ENCODE measurements at regions not wholly inside any gene's neighbourhood (a gene's known extent, or its start where the extent isn't known, plus 50 kb on each side); places are given as distances from the start of the nearest gene placed in this dataset.

GRCh38 chr3:102057781-102058421, 208.6 kb downstream of the NFKBIZ start (continued):
- TF ChIP-seq ZBTB4 (CRISPR knock-in tag; IDR thresholded peaks at IDR 0.05) (no peak), POLR2AphosphoS2 (IDR thresholded peaks at IDR 0.05; ENCODE audit: low read depth, low read length) (no peak), DPF2 (IDR thresholded peaks at IDR 0.05) (peak; percentile 72), PAX5 (IDR thresholded peaks at IDR 0.05; ENCODE audit: borderline replicate concordance, low read depth, low read length) (peak; percentile 70; the same call in 1 of the 2 replicates), MEF2A (IDR thresholded peaks at IDR 0.05; ENCODE audit: insufficient read depth, low read depth, low read length) (0 out of 2 replicates have a peak, but pooled peaks have one; percentile 23), CBX3 (IDR thresholded peaks at IDR 0.05; ENCODE audit: borderline replicate concordance, low read depth) (no peak), ZZZ3 (IDR thresholded peaks at IDR 0.05; ENCODE audit: control insufficient read depth, insufficient read length, low read depth) (no peak), SIN3A (IDR thresholded peaks at IDR 0.05; ENCODE audit: low read depth, low read length) (no peak), RFX5 (IDR thresholded peaks at IDR 0.05; ENCODE audit: low read depth, low read length) (no peak), BACH1 (IDR thresholded peaks at IDR 0.05; ENCODE audit: borderline replicate concordance) (no peak; the same call in 1 of the 2 replicates), POLR2AphosphoS5 (IDR thresholded peaks at IDR 0.05; ENCODE audit: low read length) (no peak), EZH2 (IDR thresholded peaks at IDR 0.05; ENCODE audit: borderline replicate concordance, control insufficient read depth, low read depth, low read length) (no peak), ELK1 (IDR thresholded peaks at IDR 0.05; ENCODE audit: low read depth, low read length) (no peak), ZBTB33 (IDR thresholded peaks at IDR 0.05) (no peak), ZNF622 (IDR thresholded peaks at IDR 0.05) (no peak), BRCA1 (IDR thresholded peaks at IDR 0.05; ENCODE audit: low read depth, low read length) (no peak), ZNF217 (IDR thresholded peaks at IDR 0.05) (no peak), NKRF (conservative IDR thresholded peaks at IDR 0.05) (no peak), LARP7 (IDR thresholded peaks at IDR 0.05) (no peak), MEF2B (IDR thresholded peaks at IDR 0.05; ENCODE audit: partially characterized antibody, poor library complexity, severe bottlenecking) (peak; percentile 39), NFYA (IDR thresholded peaks at IDR 0.05; ENCODE audit: borderline replicate concordance, low read depth, low read length) (no peak), CREM (IDR thresholded peaks at IDR 0.05; ENCODE audit: low read depth) (no peak), SP1 (IDR thresholded peaks at IDR 0.05; ENCODE audit: low read depth, low read length) (peak; percentile 12), NBN (IDR thresholded peaks at IDR 0.05) (no peak), CREB1 (IDR thresholded peaks at IDR 0.05; ENCODE audit: low read depth) (0 out of 2 replicates have a peak, but pooled peaks have one; percentile 13), POLR2A (IDR thresholded peaks at IDR 0.05; ENCODE audit: low read depth, low read length) (no peak)
